ENCODE measurements at regions not wholly inside any gene's neighbourhood (a gene's known extent, or its start where the extent isn't known, plus 50 kb on each side); places are given as distances from the start of the nearest gene placed in this dataset.
"Not testable (repeated sequence)": the region's sequence is repeated elsewhere in the genome, so short reads cannot be mapped to it uniquely, and the experiment has no call there.

DNA sequence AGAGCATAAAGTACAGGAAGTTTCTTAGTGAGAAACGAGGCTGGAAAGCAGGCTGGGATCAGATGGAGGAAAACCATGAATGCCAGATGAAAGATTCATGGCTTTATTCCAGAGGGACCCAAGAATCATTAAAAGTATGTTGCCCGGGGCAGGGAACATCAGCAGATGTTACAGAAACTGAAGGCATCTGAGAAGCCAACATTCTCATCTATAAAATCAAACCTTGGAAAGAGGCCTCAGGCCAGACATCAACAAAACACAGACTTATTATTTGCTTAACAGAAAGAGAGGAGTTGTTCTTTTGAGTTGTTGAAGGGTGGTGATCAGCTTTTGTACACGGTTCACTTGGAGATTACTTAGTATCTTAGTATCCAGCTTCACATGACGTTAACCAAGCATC is 543.6 kb downstream of the RFC3 start:
- DNase-seq (ENCODE audit: low spot score) = no peak

DNA sequence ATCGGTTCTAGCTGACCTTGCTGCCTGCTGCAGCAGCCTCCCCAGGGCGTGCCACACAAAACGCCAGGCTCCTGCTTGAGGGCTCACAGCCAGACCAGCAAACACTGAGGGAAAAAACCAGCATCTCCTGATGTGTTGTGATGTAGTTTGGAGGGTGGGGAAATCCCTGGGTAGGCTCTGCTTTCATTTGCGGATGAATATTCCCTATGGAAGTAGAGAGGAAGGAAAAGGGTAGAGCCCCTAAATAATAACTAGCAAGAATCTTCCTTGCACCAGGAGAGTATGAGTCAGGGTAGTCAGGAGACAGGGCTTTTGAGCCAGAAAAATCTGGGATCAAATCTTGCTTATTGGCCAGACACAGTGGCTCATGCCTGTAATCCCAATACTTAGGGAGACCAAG is 545.3 kb downstream of the RFC3 start:
- no peak for DNase-seq (ENCODE audit: low spot score)

DNA sequence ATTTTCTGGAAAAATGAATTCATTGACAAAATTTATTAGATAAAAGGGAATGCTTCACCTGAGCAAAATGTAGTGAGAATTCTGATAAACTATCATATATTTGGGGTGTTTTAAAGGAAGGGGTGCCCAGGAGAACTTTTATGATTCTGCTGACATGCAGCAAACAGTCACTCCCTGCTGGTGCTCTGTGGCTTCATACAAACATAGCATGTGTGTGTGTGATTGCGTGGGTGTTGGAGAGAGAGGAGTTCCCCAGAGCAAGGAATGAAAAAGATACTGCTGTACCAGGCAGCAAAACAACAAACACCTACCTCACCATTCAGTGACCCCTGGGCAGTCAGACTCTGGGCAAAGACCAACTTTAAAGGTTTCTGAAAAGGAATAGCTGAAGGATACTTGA is 546.7 kb downstream of the RFC3 start:
- no peak for DNase-seq (ENCODE audit: low spot score)

DNA sequence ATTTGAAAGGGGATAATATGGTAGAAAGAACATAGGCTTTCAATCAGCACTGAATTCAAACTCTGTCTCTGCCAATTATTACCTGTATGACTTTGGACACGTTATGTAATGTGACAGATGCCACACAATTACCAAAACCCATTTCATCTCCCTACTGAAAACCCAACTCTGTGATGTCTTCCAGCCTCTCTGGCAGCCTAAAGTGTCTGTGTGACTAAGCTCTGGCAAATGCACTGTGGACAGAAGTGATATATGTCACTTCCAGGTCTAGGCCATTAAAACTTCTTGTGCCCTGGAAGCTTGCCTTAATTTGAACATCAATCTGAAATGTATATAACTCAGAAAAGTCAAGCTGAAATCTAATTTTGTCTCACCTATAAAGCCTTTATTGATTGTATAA is 552.0 kb downstream of the RFC3 start:
- DNase-seq (ENCODE audit: low spot score) = no peak

DNA sequence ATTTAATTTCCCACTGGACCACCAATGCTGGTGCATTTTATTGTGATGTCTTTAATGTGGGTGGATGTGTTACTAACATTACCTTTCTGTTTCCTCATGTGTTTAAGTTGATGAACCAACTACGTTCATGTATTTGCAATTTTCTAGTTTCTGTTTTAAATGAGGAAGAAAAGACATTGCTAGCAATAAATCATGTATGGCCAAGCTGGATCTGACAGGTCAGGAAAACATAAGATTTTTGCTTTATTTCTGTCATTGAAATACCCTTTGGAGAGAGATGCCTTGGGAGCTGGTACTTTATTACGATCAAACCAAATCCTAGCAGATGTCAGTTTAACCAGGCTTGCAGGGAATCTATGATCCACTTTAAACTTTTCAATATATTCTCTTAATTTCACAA is 553.2 kb downstream of the RFC3 start:
- DNase-seq (ENCODE audit: low spot score) = no peak

DNA sequence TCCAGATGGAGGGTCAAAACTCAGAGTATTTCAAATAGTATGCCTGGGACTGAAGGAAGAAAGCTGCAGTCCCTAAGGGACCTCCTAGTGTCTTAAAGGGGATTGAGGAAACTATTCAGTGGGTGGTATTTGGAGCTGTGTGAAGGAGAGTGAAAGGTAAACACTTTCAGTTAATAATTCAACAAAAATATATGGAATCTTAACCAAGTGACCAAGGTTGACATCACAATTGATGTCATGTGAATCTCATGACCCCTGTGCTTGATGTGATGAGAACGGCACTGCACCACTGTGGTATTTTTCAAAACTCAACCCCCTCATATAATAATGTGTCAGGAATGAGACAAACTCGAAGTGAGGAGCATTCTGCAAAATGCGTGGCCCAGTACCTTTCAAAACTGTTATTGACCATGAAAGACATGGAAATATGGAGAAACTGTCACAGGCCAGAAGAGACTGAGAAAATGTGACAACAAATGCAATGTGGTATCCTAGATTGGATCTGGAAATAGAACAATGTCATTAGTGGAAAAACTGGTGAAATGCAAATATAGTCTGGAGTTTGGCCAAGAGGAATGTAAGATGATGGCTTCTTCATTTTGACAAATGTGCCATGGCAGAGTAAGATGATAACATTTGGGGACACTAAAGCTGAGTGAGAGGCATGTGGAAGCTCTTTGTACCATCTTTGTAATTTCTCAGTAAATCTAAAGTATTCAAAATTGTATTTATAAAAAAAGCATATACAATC is 553.9 kb downstream of the RFC3 start:
- DNase-seq (ENCODE audit: low spot score) = no peak

DNA sequence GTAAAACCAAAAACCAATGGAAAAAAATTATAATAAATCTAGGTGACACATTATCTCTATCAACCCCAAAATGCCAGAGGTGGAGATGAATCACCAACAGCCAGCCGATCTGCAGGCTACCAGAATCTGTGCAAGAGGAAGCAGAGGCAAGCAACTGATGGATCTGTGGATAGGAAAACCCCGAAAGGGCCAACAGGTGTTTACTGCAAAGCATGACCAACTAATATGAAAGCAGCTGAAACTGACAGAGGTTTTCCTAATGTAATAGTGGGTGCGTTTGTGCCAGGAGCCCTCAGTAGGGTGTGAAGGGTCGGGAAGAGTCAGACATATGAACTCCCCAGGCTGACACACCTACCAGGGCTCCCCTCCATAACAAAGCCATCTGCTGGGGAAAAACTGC is 554.6 kb downstream of the RFC3 start:
- DNase-seq (ENCODE audit: low spot score) = no peak

- DNase-seq (ENCODE audit: low spot score) = no peak
Measured at GRCh38 chr13:34376483-34376882, 558.5 kb downstream of the RFC3 start.

DNA sequence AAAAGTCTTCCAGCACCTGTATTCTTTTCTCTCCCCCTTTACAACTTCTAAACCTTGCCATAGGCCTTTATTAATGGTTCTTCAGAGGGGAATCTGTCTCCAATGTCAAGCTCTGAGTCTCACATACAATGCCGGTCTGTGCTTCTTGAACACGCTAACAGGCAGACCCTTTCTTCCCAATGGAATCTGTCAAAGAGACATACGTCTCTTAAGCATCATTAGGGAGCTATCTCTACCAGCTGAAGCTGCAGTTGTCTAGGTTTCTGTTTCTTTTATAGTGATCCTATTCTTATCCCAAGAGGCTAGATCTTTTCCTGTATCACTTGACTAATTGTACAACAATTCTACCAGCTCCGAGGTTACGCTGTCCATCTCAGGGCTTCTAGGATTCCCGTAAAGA is 560.8 kb upstream of the NBEA start:
- no peak for DNase-seq (ENCODE audit: low spot score)

- no peak for DNase-seq (ENCODE audit: low spot score)
Measured at GRCh38 chr13:34383728-34384127, 558.3 kb upstream of the NBEA start.

GRCh38 chr13:34386229-34386628 is 555.8 kb upstream of the NBEA start:
- not testable (repeated sequence) for DNase-seq (ENCODE audit: low spot score)

DNA sequence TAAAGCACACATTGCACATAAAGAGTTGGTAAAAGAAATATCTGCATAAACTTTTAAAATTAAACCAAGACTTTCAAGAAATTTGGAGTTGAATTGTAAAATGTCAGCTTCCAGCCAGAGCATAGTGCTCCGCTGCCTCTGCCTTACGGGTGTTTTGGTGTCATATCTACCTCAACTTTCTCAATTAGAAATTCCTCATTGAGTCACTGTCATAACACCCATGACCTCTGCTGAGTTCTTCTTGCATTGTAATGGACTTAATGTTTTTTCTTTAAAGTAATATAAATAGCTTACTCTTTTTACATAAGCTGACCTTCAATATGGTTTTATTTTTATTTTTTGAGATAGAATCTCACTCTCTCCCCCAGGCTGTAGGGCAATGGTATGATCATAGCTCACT is 551.0 kb upstream of the NBEA start:
- DNase-seq (ENCODE audit: low spot score) = no peak

DNA sequence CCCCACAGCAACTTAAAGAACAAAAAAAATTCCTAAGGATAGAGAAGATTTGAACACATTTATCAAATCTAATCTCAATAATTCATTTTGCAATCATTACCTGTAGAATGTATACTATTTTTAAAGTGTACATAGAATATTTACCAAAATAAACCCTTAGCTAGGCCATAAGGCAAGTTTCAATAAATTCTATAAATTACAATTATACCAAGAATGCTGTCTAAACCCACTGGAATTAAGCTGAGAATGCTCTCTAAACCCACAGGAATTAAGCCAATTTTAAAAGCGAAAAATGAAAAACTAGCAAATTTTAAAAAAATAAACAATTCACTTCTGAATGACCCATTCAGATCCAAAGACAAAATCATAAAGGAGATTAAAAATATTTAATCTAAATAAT is 540.4 kb upstream of the NBEA start:
- DNase-seq (ENCODE audit: low spot score) = no peak

- no peak for DNase-seq (ENCODE audit: low spot score)
Measured at GRCh38 chr13:34405410-34406181, 536.5 kb upstream of the NBEA start.

- no peak for DNase-seq (ENCODE audit: low spot score)
Measured at GRCh38 chr13:34408640-34409039, 533.4 kb upstream of the NBEA start.

- no peak for DNase-seq (ENCODE audit: low spot score)
Measured at GRCh38 chr13:34409496-34410182, 532.4 kb upstream of the NBEA start.

DNA sequence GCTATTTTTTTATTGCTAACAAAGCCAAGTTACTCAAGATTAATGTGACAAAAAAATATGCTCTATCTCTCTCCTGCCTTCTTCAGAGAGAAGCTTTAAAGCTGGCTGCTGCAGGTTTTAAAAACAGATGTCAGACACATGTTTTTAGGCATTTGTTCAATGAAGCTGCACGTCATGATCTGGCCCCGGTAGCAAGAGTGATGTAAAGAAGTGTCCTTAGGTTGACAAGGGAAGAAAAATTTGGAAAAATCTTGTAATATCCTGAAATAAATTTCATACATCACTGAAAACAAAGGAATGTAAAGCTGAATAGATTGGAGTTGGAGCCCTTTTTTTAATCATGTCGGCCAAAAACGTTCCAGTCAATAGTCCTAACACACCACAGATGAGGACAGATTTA is 531.4 kb upstream of the NBEA start:
- DNase-seq (ENCODE audit: low spot score) = no peak

- no peak for DNase-seq (ENCODE audit: low spot score)
Measured at GRCh38 chr13:34411177-34411576, 530.9 kb upstream of the NBEA start.

GRCh38 chr13:34411894-34412293 is 530.2 kb upstream of the NBEA start:
- DNase-seq (ENCODE audit: low spot score) = no peak

GRCh38 chr13:34412295-34412694 is 529.8 kb upstream of the NBEA start:
- DNase-seq (ENCODE audit: low spot score) = no peak

DNA sequence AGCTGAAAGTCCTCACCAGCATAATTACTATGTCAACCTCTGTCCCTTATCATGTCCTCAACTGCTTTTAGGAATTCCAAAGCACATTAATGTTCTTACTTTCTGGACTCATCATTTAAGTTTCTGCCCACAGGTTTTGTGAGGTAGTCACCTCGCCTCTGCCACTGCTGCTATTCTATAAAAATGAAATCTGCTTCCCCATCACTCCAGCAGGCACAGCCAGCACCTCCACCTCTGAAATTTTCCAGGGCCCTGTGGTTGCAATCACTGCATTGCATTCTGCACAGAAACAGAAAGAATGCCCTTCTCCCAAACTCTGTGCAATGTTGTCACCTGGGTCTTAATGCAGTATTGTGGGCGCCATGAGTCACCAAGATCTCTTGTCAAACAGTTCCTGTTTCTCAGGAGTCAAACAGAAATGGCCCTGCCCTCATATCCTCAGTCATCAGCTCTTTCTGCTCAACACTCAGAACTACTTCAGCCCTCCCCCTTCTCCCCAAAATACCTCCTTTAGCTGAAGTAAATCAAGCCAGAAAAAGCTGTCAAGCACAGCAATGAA is 529.2 kb upstream of the NBEA start:
- no peak for DNase-seq (ENCODE audit: low spot score)

GRCh38 chr13:34413538-34414210 is 528.4 kb upstream of the NBEA start:
- DNase-seq (ENCODE audit: low spot score) = no peak
